ENCODE measurements at regions not wholly inside any gene's neighbourhood (a gene's known extent, or its start where the extent isn't known, plus 50 kb on each side); places are given as distances from the start of the nearest gene placed in this dataset.
"Not testable (repeated sequence)": the region's sequence is repeated elsewhere in the genome, so short reads cannot be mapped to it uniquely, and the experiment has no call there.

DNA sequence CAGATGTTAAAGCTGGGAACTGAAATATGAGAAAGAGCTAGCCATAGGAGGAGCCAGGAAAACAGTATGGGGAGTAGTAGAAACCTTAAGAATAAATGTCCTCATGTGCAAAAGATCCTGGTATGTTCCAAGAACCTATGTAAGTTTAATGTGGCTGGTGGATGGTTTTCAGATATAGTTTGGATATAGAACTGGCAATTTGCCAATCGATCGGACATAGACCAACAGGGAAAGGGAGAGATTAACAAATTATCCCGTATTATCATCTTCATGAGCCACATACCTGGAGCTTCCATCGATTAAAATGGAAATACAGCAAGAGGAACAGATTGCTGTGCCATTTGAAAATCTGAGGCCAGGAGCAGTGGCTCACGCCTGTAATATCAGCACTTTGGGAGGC is 388.7 kb downstream of the PRELID2 start:
- DNase-seq (ENCODE audit: insufficient read length, low spot score) (no peak), FAIRE-seq (no peak)
- TF ChIP-seq, protein P1, sequence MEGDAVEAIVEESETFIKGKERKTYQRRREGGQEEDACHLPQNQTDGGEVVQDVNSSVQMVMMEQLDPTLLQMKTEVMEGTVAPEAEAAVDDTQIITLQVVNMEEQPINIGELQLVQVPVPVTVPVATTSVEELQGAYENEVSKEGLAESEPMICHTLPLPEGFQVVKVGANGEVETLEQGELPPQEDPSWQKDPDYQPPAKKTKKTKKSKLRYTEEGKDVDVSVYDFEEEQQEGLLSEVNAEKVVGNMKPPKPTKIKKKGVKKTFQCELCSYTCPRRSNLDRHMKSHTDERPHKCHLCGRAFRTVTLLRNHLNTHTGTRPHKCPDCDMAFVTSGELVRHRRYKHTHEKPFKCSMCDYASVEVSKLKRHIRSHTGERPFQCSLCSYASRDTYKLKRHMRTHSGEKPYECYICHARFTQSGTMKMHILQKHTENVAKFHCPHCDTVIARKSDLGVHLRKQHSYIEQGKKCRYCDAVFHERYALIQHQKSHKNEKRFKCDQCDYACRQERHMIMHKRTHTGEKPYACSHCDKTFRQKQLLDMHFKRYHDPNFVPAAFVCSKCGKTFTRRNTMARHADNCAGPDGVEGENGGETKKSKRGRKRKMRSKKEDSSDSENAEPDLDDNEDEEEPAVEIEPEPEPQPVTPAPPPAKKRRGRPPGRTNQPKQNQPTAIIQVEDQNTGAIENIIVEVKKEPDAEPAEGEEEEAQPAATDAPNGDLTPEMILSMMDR (IDR thresholded peaks at IDR 0.05; ENCODE audit: insufficient read depth, missing control alignments), result no peak

DNA sequence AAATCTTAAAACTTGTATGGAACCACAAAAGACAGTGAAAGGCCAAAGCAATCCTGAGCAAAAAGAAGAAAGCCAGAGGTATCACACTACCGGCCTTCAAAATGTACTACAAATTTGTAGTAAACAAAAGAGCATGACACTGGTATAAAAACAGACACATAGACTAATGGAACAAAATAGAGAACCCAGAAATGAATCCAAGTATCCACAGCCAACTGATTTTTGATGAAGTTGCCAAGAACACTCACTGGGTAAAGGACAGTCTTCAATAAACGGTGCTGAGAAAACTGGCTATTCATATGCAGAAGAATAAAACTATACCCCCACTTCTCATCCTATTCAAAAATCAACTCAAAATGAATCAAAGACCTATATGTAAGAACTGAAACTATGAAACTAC is 390.1 kb downstream of the PRELID2 start:
- TF ChIP-seq, protein P1 (IDR thresholded peaks at IDR 0.05; ENCODE audit: insufficient read depth, missing control alignments), result no peak
- no peak for DNase-seq (ENCODE audit: insufficient read length, low spot score)
- FAIRE-seq, result no peak

DNA sequence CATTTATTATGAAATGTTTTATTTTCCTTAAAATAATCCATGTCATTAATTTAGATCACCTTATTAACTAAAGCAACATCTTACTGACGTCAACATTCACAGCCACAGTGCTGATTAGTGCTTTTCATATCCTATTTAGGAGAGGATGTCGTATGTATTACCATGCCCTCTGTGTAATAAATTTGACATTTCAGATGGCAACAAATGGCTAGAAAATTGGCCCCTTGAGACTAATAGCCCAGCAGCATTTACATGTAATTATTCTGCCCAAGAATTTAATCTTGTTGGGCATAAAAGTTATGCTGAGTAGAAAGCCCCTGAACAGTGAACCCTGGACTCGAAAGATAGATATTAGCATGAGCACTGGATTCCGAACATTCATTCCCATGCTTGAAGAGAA is 391.2 kb downstream of the PRELID2 start:
- DNase-seq (ENCODE audit: insufficient read length, low spot score), result no peak
- TF ChIP-seq, protein P1 (IDR thresholded peaks at IDR 0.05; ENCODE audit: insufficient read depth, missing control alignments), result no peak
- FAIRE-seq, result no peak

DNA sequence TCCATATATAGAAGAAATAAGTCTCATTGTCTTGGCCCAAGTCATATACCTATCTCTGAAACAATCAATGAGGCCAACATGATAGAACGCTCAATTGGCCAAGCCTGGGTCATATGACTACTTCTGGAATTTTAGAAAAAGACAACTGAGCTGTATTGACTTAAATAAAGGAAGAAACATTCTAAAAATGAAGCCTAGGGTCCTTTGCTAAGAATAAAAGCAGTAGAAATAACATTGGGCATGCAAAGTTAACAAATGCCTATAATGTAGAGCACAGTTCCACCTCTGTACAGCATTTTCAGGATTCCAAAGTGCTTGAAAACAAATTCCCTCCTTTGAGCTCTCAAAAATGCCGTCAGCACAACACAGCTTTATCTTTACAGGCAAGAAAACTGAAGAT is 391.8 kb downstream of the PRELID2 start:
- DNase-seq (ENCODE audit: insufficient read length, low spot score) (no peak), FAIRE-seq (no peak)
- TF ChIP-seq, protein P1 (IDR thresholded peaks at IDR 0.05; ENCODE audit: insufficient read depth, missing control alignments), result no peak

DNA sequence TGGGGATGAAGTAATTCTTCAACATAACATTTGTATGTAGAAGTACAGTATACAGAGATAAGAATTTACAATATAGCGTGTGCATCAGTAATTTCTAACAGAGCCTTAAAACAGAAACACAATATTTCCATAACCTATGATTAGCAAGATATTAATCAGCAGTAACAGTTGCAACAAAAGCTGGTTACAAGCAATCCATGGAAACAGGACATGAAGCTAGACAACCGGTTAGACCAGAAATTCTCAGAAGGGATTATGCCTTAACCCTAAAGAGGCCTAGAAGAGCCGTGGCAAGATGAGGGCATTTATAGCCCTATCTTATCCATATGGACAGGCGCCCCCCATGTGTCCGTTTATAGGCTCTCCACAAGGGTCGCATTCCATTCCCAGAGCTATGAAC is 392.5 kb downstream of the PRELID2 start:
- not testable (repeated sequence) for DNase-seq (ENCODE audit: insufficient read length, low spot score); FAIRE-seq

DNA sequence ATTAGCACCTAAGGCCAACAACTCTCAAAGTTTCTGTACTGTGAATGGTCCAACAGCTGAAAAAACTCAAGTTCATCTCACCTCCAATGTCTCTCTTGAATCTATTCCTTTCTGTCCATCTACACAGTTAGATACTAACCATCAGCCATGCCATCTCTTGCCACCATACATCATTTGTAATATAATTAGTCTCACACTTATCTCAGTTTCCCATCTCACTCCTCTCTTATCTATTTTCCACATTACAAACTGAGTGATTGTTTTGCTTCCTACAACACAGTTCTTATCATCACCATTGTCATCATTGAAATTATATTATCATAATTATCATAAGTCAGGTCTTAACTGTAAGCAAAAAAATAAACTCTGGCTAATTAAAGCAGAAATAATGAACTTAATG is 393.9 kb downstream of the PRELID2 start:
- FAIRE-seq (no peak), DNase-seq (ENCODE audit: insufficient read length, low spot score) (no peak)
- TF ChIP-seq, protein P1 (IDR thresholded peaks at IDR 0.05; ENCODE audit: insufficient read depth, missing control alignments), result no peak

GRCh38 chr5:145437627-145438026 is 397.5 kb downstream of the PRELID2 start:
- TF ChIP-seq, protein P1 (IDR thresholded peaks at IDR 0.05; ENCODE audit: insufficient read depth, missing control alignments), result no peak
- FAIRE-seq (no peak), DNase-seq (ENCODE audit: insufficient read length, low spot score) (no peak)

DNA sequence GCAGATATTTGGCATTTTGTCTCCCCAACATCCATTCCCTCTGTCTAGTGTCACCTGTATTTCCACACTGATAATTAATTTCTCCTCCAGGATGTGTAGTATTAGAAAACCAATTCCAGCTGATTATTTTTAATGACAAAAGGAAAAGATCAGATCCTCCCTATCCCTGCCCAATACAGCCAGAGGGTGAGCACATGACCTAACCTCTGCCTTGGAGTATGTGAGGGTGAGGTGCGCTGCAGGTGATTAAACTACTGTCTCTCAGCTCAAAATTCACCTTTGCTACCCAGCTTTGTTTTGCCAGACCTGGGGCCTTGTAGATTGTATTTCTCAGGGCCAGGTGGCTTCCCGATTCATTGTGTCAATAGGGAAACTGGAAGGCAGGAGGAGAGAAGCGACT is 402.1 kb downstream of the PRELID2 start:
- TF ChIP-seq, protein P1 (IDR thresholded peaks at IDR 0.05; ENCODE audit: insufficient read depth, missing control alignments), result no peak
- FAIRE-seq (no peak), DNase-seq (ENCODE audit: insufficient read length, low spot score) (no peak)
